ENCODE measurements at regions not wholly inside any gene's neighbourhood (a gene's known extent, or its start where the extent isn't known, plus 50 kb on each side); places are given as distances from the start of the nearest gene placed in this dataset.

GRCh38 chr2:16368951-16369350 lies 296.7 kb downstream of the CYRIA start:
- H3K4me1 ChIP-seq (ENCODE audit: insufficient read depth, low read length, poor library complexity, severe bottlenecking), result peaks cover 7% of the 10 kb centered on the region
- no peak overlapping the region for H3K4me3 ChIP-seq (ENCODE audit: low read length, poor library complexity, severe bottlenecking)
- no peaks in the 10 kb centered on the region for H3K9me3 ChIP-seq (ENCODE audit: insufficient read depth, low read depth, low read length)
- no peaks in the 10 kb centered on the region for H4K20me1 ChIP-seq (ENCODE audit: insufficient read depth, low read length, poor library complexity, severe bottlenecking)
- H3K9ac ChIP-seq (ENCODE audit: low read depth, low read length, poor library complexity, severe bottlenecking), result no peak overlapping the region
- H3K9me2 ChIP-seq (replicated peaks; ENCODE audit: low read depth, low read length), result no peaks in the 10 kb centered on the region
- H3K36me3 ChIP-seq (ENCODE audit: insufficient read depth, low read length), result no peaks in the 10 kb centered on the region
- no peak overlapping the region for H2AFZ ChIP-seq (ENCODE audit: low read length)
- no peaks in the 10 kb centered on the region for H3K27me3 ChIP-seq (ENCODE audit: insufficient read depth, low read length, poor library complexity, severe bottlenecking)
- no peak for TF ChIP-seq EZH2phosphoT487 (IDR thresholded peaks at IDR 0.05; ENCODE audit: borderline replicate concordance)
- TF ChIP-seq CTCF (conservative IDR thresholded peaks at IDR 0.05; ENCODE audit: low read length), result no peak
- no peak overlapping the region for H3K4me2 ChIP-seq (ENCODE audit: low read depth, low read length, poor library complexity, severe bottlenecking)
- no peaks in the 10 kb centered on the region for H3K79me2 ChIP-seq (ENCODE audit: insufficient read depth, low read length)
- H3F3A ChIP-seq (ENCODE audit: low read depth), result no peaks in the 10 kb centered on the region

- H3K27me3 ChIP-seq (ENCODE audit: insufficient read depth, low read length, poor library complexity, severe bottlenecking), result no peaks in the 10 kb centered on the region
- H4K20me1 ChIP-seq (ENCODE audit: insufficient read depth, low read length, poor library complexity, severe bottlenecking), result no peaks in the 10 kb centered on the region
- H3F3A ChIP-seq (ENCODE audit: low read depth), result no peaks in the 10 kb centered on the region
- no peak overlapping the region for H3K4me2 ChIP-seq (ENCODE audit: low read depth, low read length, poor library complexity, severe bottlenecking)
- H3K9me3 ChIP-seq (ENCODE audit: insufficient read depth, low read depth, low read length), result no peaks in the 10 kb centered on the region
- TF ChIP-seq CTCF (conservative IDR thresholded peaks at IDR 0.05; ENCODE audit: low read length), result no peak
- TF ChIP-seq EZH2phosphoT487 (IDR thresholded peaks at IDR 0.05; ENCODE audit: borderline replicate concordance), result no peak
- no peaks in the 10 kb centered on the region for H3K36me3 ChIP-seq (ENCODE audit: insufficient read depth, low read length)
- H3K79me2 ChIP-seq (ENCODE audit: insufficient read depth, low read length), result no peaks in the 10 kb centered on the region
- no peak overlapping the region for H2AFZ ChIP-seq (ENCODE audit: low read length)
- peaks cover 7% of the 10 kb centered on the region for H3K4me1 ChIP-seq (ENCODE audit: insufficient read depth, low read length, poor library complexity, severe bottlenecking)
- no peak overlapping the region for H3K9ac ChIP-seq (ENCODE audit: low read depth, low read length, poor library complexity, severe bottlenecking)
- H3K9me2 ChIP-seq (replicated peaks; ENCODE audit: low read depth, low read length), result no peaks in the 10 kb centered on the region
- no peak overlapping the region for H3K4me3 ChIP-seq (ENCODE audit: low read length, poor library complexity, severe bottlenecking)
Measured at GRCh38 chr2:16368328-16368727, 297.3 kb downstream of the CYRIA start.

GRCh38 chr2:16365366-16365765 lies 300.3 kb downstream of the CYRIA start:
- Histone ChIP-seq H3K27me3 (ENCODE audit: insufficient read depth, low read length, poor library complexity, severe bottlenecking) (no peaks in the 10 kb centered on the region), H3K36me3 (ENCODE audit: insufficient read depth, low read length) (no peaks in the 10 kb centered on the region)

More at GRCh38 chr2:16365366-16365765, 300.3 kb downstream of the CYRIA start:
- Histone ChIP-seq H3K9me2 (replicated peaks; ENCODE audit: low read depth, low read length) (no peaks in the 10 kb centered on the region), H3K4me2 (ENCODE audit: low read depth, low read length, poor library complexity, severe bottlenecking) (no peak overlapping the region), H3K4me1 (ENCODE audit: insufficient read depth, low read length, poor library complexity, severe bottlenecking) (peaks cover 10% of the 10 kb centered on the region), H4K20me1 (ENCODE audit: insufficient read depth, low read length, poor library complexity, severe bottlenecking) (no peaks in the 10 kb centered on the region), H2AFZ (ENCODE audit: low read length) (no peak overlapping the region), H3K9me3 (ENCODE audit: insufficient read depth, low read depth, low read length) (no peaks in the 10 kb centered on the region), H3F3A (ENCODE audit: low read depth) (no peaks in the 10 kb centered on the region), H3K79me2 (ENCODE audit: insufficient read depth, low read length) (no peaks in the 10 kb centered on the region), H3K9ac (ENCODE audit: low read depth, low read length, poor library complexity, severe bottlenecking) (no peak overlapping the region), H3K4me3 (ENCODE audit: low read length, poor library complexity, severe bottlenecking) (no peak overlapping the region)
- TF ChIP-seq EZH2phosphoT487 (IDR thresholded peaks at IDR 0.05; ENCODE audit: borderline replicate concordance) (no peak), CTCF (conservative IDR thresholded peaks at IDR 0.05; ENCODE audit: low read length) (no peak)
